Stomach (tissue), 8 donors: ENCODE measurements at regions not wholly inside any gene's neighbourhood (a gene's known extent, or its start where the extent isn't known, plus 50 kb on each side); places are given as distances from the start of the nearest gene placed in this dataset.
A peak's percentile ranks its signal among the peaks of the same experiment; 100 is the strongest.

Experiments
- DNase-seq, 2 donors: peaks; one replicate each; pipeline versions ENCODE4 v3.0.0 to v3.0.0-alpha.2; 2013 to 2019
- H3K27ac ChIP-seq, 5 donors: fragments of 200-600 bp in 4 of 5; sonication (generic) in 4 of 5; one replicate each; pipeline ENCODE4 v1.5.1; 2013 to 2019; ENCODE audit warnings: mild to moderate bottlenecking in 1 of 5, moderate library complexity in 1 of 5
- H3K27me3 ChIP-seq, 3 donors: fragments of 200-600 bp; sonication (generic); one replicate each; pipeline ENCODE4 v1.5.1; 2017 to 2019; ENCODE audit warnings: mixed run types in 1 of 3
- H3K36me3 ChIP-seq, 4 donors: fragments of 200-600 bp; sonication (generic); 1 replicate in 3 of 4; 2 replicates in 1 of 4; pipeline ENCODE4 v1.5.1; 2016 to 2019
- H3K4me1 ChIP-seq, 4 donors: fragments of 200-600 bp; sonication (generic); one replicate each; pipeline ENCODE4 v1.5.1; 2016 to 2019
- H3K4me3 ChIP-seq, 4 donors: fragments of 200-600 bp; sonication (generic) in 3 of 4; one replicate each; pipeline ENCODE4 v1.5.1; 2016 to 2019; ENCODE audit warnings: mild to moderate bottlenecking in 1 of 4
- H3K9me3 ChIP-seq, 4 donors: fragments of 200-600 bp; sonication (generic); one replicate each; pipeline ENCODE4 v1.5.1; 2016 to 2019
- EP300 ChIP-seq: sonication (generic); formaldehyde crosslinking; IDR thresholded peaks from one replicate; pipeline ENCODE4 v1.6.1; 2017; ENCODE audit warnings: antibody characterized with exemption
- POLR2A ChIP-seq, 4 donors: fragments of 450-650 bp; IDR thresholded peaks; one replicate each; pipeline ENCODE4 v1.6.1; 2016; ENCODE audit warnings: antibody characterized with exemption in 4 of 4, control low read depth in 2 of 4, mild to moderate bottlenecking in 1 of 4, moderate library complexity in 1 of 4
- POLR2AphosphoS5 ChIP-seq, 3 donors: sonication (generic); formaldehyde crosslinking; IDR thresholded peaks; one replicate each; pipeline ENCODE4 v1.6.1; 2016; ENCODE audit warnings: antibody characterized with exemption in 3 of 3
- WGBS, 5 donors: extraction: QIAGEN DNeasy Blood & Tissue Kit in 3 of 5; methylation state at CpG; one replicate each; pipeline versions ENCODE4 v1.1.5 to v1.1.7; 2013 to 2018; 5-methylcytosine and 5-hydroxymethylcytosine counted together
- intact Hi-C: fragments of 100-400 bp; cut with DNase I; formaldehyde crosslinking; loops from one replicate; pipeline ENCODE4 v1.15.1; 2023; ENCODE audit warnings: low total_unique reads
- TF ChIP-seq, protein P1 (sequence below), 7 experiments: fragments of 450-650 bp in 4 of 7; fragments of 200-600 bp in 3 of 7; sonication (generic) in 3 of 7; IDR thresholded peaks; one replicate each; pipeline ENCODE4 v1.5.1; 2016 to 2019; ENCODE audit warnings: antibody characterized with exemption in 7 of 7, control low read depth in 2 of 7, mild to moderate bottlenecking in 1 of 7
- donor health status: healthy with polysubstance abuse.
- donor health status: Bipolar disorder and iron deficiency.
- donor health status: healthy.

DNA sequence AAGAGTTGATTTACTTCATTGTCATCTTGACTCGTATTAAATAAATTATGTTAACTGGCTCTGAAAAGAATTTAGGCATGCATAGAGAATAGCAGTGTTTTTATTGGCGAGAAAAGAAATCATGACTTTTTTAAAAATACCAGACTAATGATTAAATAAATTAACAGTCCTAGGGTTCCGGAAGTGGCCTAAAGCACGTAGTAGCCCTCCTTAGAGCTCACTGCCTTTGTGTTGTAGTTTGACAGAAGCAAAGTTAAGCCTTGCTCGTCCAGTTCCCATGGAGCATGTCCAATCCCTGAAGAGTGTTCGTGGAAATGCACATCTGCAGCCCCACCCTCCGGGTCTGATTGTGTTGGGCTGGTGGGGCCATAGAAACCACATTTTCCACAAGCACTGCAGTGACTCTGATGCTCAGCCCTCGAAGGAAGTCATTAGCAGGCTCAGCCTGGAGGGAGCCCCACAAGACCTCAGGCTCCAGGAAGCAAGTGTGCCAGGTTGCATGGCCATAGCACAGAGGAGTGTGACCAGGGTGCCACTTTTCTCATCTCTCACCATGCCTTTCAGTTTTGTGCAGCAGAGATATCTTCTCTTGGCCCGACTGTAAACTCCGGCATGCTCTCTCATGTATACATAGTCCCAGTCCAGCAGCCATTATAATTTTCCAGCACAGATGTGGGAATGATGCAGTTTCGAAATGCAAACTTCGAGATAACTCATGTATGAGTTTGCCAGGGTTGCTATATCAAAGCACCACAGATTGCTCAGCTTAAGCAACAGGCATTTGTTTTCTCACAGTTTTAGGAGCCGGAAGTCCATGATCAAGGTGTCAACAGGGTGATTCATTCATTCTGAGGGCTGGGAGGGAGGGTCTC, 188.6 kb upstream of the SH3BP4 start:
- peaks cover 0 to 9% (median 3%) of the 10 kb centered on the region in 4 donors for H3K9me3 ChIP-seq
- H3K4me1 ChIP-seq = no peaks in the 10 kb centered on the region
- H3K36me3 ChIP-seq = no peaks in the 10 kb centered on the region
- DNase-seq = peak in 1 of 2 donors; percentile 23
- TF ChIP-seq POLR2A (IDR thresholded peaks at IDR 0.05) = no peak
- TF ChIP-seq, protein P1, sequence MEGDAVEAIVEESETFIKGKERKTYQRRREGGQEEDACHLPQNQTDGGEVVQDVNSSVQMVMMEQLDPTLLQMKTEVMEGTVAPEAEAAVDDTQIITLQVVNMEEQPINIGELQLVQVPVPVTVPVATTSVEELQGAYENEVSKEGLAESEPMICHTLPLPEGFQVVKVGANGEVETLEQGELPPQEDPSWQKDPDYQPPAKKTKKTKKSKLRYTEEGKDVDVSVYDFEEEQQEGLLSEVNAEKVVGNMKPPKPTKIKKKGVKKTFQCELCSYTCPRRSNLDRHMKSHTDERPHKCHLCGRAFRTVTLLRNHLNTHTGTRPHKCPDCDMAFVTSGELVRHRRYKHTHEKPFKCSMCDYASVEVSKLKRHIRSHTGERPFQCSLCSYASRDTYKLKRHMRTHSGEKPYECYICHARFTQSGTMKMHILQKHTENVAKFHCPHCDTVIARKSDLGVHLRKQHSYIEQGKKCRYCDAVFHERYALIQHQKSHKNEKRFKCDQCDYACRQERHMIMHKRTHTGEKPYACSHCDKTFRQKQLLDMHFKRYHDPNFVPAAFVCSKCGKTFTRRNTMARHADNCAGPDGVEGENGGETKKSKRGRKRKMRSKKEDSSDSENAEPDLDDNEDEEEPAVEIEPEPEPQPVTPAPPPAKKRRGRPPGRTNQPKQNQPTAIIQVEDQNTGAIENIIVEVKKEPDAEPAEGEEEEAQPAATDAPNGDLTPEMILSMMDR (IDR thresholded peaks at IDR 0.05) = no peak
- no peak for TF ChIP-seq POLR2AphosphoS5 (IDR thresholded peaks at IDR 0.05)
- no peak for TF ChIP-seq EP300
- H3K4me3 ChIP-seq = no peak overlapping the region
- no peaks in the 10 kb centered on the region for H3K27me3 ChIP-seq
- H3K27ac ChIP-seq = no peak overlapping the region
- intact Hi-C loops = no loop called here
- 65 to 76% (median 73%) methylated on average over 13 of the region's 13 CpGs for WGBS, 5 donors

DNA sequence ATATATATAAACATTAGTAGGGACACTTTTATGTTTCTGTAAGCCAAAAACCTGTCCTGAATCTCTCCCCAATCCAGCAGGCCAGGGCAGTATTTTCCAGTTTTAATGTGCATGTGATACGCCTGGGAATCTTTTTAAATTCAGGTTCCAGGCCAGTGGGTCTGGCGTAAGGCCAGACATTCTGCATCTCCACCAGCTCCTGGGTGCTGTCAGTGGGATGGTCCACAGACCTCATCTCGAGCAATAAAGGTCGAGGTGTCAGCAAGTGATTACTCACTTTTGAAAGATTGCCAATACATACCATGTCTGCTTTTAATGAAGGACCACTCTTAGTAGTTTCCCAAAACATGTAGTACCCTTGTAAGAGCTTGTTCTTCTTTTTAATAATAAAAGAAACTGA, 189.9 kb upstream of the SH3BP4 start:
- intact Hi-C loops = no loop called here
- no peaks in the 10 kb centered on the region for H3K4me1 ChIP-seq
- no peaks in the 10 kb centered on the region for H3K27me3 ChIP-seq
- TF ChIP-seq EP300 (no peak), POLR2AphosphoS5 (IDR thresholded peaks at IDR 0.05) (no peak), POLR2A (IDR thresholded peaks at IDR 0.05) (no peak)
- TF ChIP-seq, protein P1 (IDR thresholded peaks at IDR 0.05) = no peak
- no peaks in the 10 kb centered on the region for H3K36me3 ChIP-seq
- no peak overlapping the region for H3K4me3 ChIP-seq
- H3K27ac ChIP-seq = no peak overlapping the region
- peak in 1 of 2 donors; percentile 17 for DNase-seq
- H3K9me3 ChIP-seq = peaks cover 0 to 9% (median 3%) of the 10 kb centered on the region in 4 donors
- WGBS, 5 donors = 64 to 81% (median 72%) methylated on average over 4 of the region's 4 CpGs

DNA sequence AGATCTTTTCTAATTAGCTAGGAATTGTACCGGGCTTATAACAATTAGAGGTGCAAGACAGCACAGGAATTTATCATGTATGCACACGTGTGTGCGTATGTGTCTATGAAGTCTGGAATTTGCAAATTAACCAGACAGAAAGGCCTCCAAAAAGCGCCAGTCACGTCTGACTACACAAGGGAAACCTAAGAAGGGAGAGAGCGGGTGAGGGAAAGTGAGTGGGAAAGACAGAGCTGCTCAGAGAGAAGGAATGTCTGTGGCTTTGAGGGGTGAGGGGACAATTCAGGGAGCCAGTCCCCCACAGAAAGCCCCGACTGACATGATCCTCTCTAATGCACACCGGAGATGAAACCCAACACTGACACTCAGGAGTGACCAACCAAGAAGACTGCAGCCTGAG, 197.7 kb upstream of the SH3BP4 start:
- TF ChIP-seq POLR2AphosphoS5 (IDR thresholded peaks at IDR 0.05) (no peak), POLR2A (IDR thresholded peaks at IDR 0.05) (no peak), EP300 (no peak)
- TF ChIP-seq, protein P1 (IDR thresholded peaks at IDR 0.05) = no peak
- H3K36me3 ChIP-seq = no peaks in the 10 kb centered on the region
- H3K27ac ChIP-seq = no peak overlapping the region
- WGBS, 5 donors = 80 to 93% (median 88%) methylated on average over 8 of the region's 8 CpGs
- no peaks in the 10 kb centered on the region for H3K4me1 ChIP-seq
- H3K9me3 ChIP-seq = no peaks in the 10 kb centered on the region
- DNase-seq = no peak
- no peak overlapping the region for H3K4me3 ChIP-seq
- intact Hi-C loops = no loop called here
- no peaks in the 10 kb centered on the region for H3K27me3 ChIP-seq

DNA sequence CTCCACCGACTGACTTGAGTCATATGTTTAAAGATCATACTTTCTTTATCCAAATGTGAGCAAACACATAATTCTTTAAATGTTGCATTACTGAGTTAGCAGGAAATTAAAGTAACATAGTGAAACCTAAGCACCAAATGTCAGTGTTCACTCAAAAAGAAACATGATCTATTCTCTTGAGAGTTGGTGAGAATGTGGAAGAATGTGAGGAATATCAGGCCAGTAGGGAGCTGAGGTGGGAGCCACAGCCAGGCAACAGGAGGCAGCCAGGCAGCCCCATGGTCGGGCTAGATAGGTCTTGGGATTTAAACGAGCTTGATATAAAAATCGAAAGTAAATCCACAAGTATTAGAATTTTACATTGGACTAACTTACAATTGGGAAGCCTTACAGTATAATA, 198.1 kb upstream of the SH3BP4 start:
- no peaks in the 10 kb centered on the region for H3K9me3 ChIP-seq
- no peaks in the 10 kb centered on the region for H3K27me3 ChIP-seq
- WGBS, 5 donors = 70 to 79% (median 72%) methylated on average over 4 of the region's 4 CpGs
- no peak for DNase-seq
- H3K4me3 ChIP-seq = no peak overlapping the region
- H3K27ac ChIP-seq = no peak overlapping the region
- intact Hi-C loops = no loop called here
- no peaks in the 10 kb centered on the region for H3K36me3 ChIP-seq
- TF ChIP-seq, protein P1 (IDR thresholded peaks at IDR 0.05) = no peak
- TF ChIP-seq POLR2A (IDR thresholded peaks at IDR 0.05) = no peak
- no peak for TF ChIP-seq EP300
- TF ChIP-seq POLR2AphosphoS5 (IDR thresholded peaks at IDR 0.05) = no peak
- H3K4me1 ChIP-seq = no peaks in the 10 kb centered on the region
